ENCODE measurements at regions not wholly inside any gene's neighbourhood (a gene's known extent, or its start where the extent isn't known, plus 50 kb on each side); places are given as distances from the start of the nearest gene placed in this dataset.

DNA sequence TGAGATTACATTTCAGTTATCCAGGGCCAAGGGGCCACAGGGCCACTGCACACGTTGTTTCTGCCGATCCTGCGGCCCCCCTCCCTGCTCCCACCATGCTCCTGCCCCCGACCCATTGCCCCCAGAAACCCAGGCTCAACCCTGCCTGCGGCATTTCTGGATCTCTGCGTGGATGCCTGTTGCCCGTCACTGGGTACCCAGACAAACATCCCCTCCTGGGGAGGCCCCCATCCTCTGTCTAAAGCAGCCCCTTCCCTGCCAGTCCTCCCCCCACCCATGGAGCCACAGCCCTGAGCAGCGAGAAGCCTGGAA is 326.4 kb upstream of the SFSWAP start:
- TF ChIP-seq POLR2AphosphoS5 (IDR thresholded peaks at IDR 0.05; ENCODE audit: low read depth, low read length), result no peak
- TF ChIP-seq TAF1 (IDR thresholded peaks at IDR 0.05; ENCODE audit: borderline replicate concordance, insufficient read depth, low read length), result no peak
- no peak for TF ChIP-seq SIN3A (IDR thresholded peaks at IDR 0.05; ENCODE audit: borderline replicate concordance, insufficient read depth, low read length)
- TF ChIP-seq, protein P1, sequence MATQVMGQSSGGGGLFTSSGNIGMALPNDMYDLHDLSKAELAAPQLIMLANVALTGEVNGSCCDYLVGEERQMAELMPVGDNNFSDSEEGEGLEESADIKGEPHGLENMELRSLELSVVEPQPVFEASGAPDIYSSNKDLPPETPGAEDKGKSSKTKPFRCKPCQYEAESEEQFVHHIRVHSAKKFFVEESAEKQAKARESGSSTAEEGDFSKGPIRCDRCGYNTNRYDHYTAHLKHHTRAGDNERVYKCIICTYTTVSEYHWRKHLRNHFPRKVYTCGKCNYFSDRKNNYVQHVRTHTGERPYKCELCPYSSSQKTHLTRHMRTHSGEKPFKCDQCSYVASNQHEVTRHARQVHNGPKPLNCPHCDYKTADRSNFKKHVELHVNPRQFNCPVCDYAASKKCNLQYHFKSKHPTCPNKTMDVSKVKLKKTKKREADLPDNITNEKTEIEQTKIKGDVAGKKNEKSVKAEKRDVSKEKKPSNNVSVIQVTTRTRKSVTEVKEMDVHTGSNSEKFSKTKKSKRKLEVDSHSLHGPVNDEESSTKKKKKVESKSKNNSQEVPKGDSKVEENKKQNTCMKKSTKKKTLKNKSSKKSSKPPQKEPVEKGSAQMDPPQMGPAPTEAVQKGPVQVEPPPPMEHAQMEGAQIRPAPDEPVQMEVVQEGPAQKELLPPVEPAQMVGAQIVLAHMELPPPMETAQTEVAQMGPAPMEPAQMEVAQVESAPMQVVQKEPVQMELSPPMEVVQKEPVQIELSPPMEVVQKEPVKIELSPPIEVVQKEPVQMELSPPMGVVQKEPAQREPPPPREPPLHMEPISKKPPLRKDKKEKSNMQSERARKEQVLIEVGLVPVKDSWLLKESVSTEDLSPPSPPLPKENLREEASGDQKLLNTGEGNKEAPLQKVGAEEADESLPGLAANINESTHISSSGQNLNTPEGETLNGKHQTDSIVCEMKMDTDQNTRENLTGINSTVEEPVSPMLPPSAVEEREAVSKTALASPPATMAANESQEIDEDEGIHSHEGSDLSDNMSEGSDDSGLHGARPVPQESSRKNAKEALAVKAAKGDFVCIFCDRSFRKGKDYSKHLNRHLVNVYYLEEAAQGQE (IDR thresholded peaks at IDR 0.05; ENCODE audit: insufficient read depth in 1 of 2, low read depth in 2 of 2, low read length in 2 of 2), result no peak
- TF ChIP-seq FOXP2 (optimal IDR thresholded peaks at IDR 0.05; ENCODE audit: borderline replicate concordance, extremely low read depth, extremely low read length, insufficient read depth), result no peak

GRCh38 chr12:131385313-131386166 is 325.4 kb upstream of the SFSWAP start:
- TF ChIP-seq SIN3A (IDR thresholded peaks at IDR 0.05; ENCODE audit: borderline replicate concordance, insufficient read depth, low read length), result no peak
- TF ChIP-seq FOXP2 (optimal IDR thresholded peaks at IDR 0.05; ENCODE audit: borderline replicate concordance, extremely low read depth, extremely low read length, insufficient read depth), result no peak
- TF ChIP-seq, protein P1 (IDR thresholded peaks at IDR 0.05; ENCODE audit: insufficient read depth in 1 of 2, low read depth in 2 of 2, low read length in 2 of 2), result no peak
- TF ChIP-seq POLR2AphosphoS5 (IDR thresholded peaks at IDR 0.05; ENCODE audit: low read depth, low read length), result no peak
- TF ChIP-seq TAF1 (IDR thresholded peaks at IDR 0.05; ENCODE audit: borderline replicate concordance, insufficient read depth, low read length), result no peak

DNA sequence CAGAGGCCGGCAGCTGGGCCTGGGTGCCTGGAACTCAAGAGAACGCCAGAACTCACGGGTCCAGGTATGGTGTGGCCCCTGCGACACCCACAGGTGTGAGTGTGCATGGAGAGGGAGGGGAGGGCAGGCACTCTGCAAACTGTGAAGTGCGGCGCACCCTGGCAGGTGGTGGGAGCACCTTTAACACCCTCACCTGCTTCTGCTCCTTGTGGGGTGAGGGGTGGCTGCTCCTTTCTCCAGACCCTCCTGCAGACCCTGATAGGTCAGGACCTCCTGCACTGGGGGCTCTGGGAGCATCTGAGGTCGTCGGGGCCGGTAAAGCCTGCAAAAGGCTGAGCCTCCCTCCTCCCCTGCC is 324.7 kb upstream of the SFSWAP start:
- TF ChIP-seq POLR2AphosphoS5 (IDR thresholded peaks at IDR 0.05; ENCODE audit: low read depth, low read length), result no peak
- TF ChIP-seq, protein P1 (IDR thresholded peaks at IDR 0.05; ENCODE audit: insufficient read depth in 1 of 2, low read depth in 2 of 2, low read length in 2 of 2), result no peak
- TF ChIP-seq TAF1 (IDR thresholded peaks at IDR 0.05; ENCODE audit: borderline replicate concordance, insufficient read depth, low read length), result no peak
- no peak for TF ChIP-seq FOXP2 (optimal IDR thresholded peaks at IDR 0.05; ENCODE audit: borderline replicate concordance, extremely low read depth, extremely low read length, insufficient read depth)
- no peak for TF ChIP-seq SIN3A (IDR thresholded peaks at IDR 0.05; ENCODE audit: borderline replicate concordance, insufficient read depth, low read length)

DNA sequence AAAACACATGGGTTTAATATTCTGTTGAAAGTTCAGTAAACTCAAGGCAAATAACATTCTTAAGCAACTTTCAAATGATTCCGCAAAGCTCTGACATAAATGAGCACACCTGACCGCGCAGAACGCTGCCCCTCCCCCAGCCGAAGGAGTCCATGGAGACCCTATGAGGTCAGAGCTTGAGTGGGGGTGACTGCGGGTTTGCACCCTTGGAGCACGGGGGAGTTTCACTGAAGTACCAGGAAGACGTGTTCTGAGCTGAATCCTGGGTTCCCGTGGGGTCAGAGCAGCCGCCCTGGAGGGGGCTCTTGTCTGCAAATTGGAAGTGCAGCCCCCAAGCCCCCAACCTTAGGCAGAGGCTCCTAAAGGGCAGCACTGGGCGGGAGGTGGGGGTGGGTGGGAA is 324.1 kb upstream of the SFSWAP start:
- TF ChIP-seq, protein P1 (IDR thresholded peaks at IDR 0.05; ENCODE audit: insufficient read depth in 1 of 2, low read depth in 2 of 2, low read length in 2 of 2), result no peak
- TF ChIP-seq FOXP2 (optimal IDR thresholded peaks at IDR 0.05; ENCODE audit: borderline replicate concordance, extremely low read depth, extremely low read length, insufficient read depth) (no peak), POLR2AphosphoS5 (IDR thresholded peaks at IDR 0.05; ENCODE audit: low read depth, low read length) (no peak), SIN3A (IDR thresholded peaks at IDR 0.05; ENCODE audit: borderline replicate concordance, insufficient read depth, low read length) (no peak), TAF1 (IDR thresholded peaks at IDR 0.05; ENCODE audit: borderline replicate concordance, insufficient read depth, low read length) (no peak)

Measured in PFSK-1 (cell line).